Activated T-cell treated with anti-CD3 and anti-CD28 coated beads, Interleukin-2, amount 50 U/mL, for 48 hours (primary cell): ENCODE measurements at regions not wholly inside any gene's neighbourhood (a gene's known extent, or its start where the extent isn't known, plus 50 kb on each side); places are given as distances from the start of the nearest gene placed in this dataset.

Experiments
- DNase-seq, 2 experiments: peaks; one replicate each; pipeline ENCODE4 v3.0.0-alpha.2; 2020

GRCh38 chr2:52818958-52819357, 948.6 kb upstream of the CHAC2 start:
- no peak for DNase-seq

GRCh38 chr2:52810460-52810859, 957.1 kb upstream of the CHAC2 start:
- DNase-seq: no peak

- DNase-seq: no peak
Measured at GRCh38 chr2:52805901-52806410, 961.6 kb upstream of the CHAC2 start.

- DNase-seq: no peak
Measured at GRCh38 chr2:52794581-52794980, 973.0 kb upstream of the CHAC2 start.

GRCh38 chr2:52779446-52779845, 988.2 kb upstream of the CHAC2 start:
- DNase-seq: no peak

GRCh38 chr2:52776571-52776970, 991.0 kb upstream of the CHAC2 start:
- no peak for DNase-seq

- no peak for DNase-seq
Measured at GRCh38 chr2:52775674-52776073, 991.9 kb upstream of the CHAC2 start.

GRCh38 chr2:52765735-52766134, 1001.9 kb upstream of the CHAC2 start:
- DNase-seq: no peak

GRCh38 chr2:52749764-52750163, 1017.8 kb upstream of the CHAC2 start:
- DNase-seq: no peak

DNA sequence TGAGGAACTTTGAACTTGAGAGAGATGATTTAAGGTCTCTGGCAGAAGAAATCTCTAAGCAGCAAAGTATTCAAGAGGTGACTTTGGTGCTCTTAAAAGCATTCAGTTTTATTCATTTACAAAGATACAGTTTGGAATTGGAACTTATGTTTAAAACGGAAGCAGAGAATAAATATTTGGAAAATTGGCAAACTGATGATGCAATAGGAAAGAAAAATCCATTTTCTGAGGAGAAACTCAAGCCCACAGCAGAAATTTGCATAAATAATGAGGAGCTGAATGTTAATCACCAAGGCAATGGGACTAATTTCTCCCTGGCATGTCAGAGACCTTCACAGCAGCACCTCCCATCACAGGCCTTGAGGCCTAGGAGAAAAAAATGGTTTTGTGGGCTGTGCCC, 1022.5 kb upstream of the CHAC2 start:
- DNase-seq: no peak

- no peak for DNase-seq
Measured at GRCh38 chr2:52732849-52733395, 1034.7 kb upstream of the CHAC2 start.

GRCh38 chr2:52724585-52724984, 1043.0 kb upstream of the CHAC2 start:
- no peak for DNase-seq

DNA sequence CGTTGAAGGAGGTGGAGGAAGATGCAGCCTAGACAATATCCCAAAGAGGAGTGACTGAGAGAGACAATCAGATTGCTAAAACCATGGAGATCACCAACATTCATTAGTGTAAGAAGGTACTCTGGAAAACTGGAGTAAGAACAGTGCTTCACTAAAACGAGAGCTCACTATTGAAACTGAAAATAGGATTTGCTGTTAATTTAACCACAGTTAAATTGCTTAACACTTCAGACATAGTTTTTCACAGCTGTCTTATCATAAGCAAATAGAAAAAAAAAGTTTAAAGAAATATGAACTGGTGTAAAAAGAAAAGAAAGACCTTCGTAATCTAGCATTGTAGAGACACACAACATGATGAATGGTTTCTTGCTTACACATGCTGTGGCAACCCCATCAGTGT, 1049.8 kb upstream of the CHAC2 start:
- no peak for DNase-seq

DNA sequence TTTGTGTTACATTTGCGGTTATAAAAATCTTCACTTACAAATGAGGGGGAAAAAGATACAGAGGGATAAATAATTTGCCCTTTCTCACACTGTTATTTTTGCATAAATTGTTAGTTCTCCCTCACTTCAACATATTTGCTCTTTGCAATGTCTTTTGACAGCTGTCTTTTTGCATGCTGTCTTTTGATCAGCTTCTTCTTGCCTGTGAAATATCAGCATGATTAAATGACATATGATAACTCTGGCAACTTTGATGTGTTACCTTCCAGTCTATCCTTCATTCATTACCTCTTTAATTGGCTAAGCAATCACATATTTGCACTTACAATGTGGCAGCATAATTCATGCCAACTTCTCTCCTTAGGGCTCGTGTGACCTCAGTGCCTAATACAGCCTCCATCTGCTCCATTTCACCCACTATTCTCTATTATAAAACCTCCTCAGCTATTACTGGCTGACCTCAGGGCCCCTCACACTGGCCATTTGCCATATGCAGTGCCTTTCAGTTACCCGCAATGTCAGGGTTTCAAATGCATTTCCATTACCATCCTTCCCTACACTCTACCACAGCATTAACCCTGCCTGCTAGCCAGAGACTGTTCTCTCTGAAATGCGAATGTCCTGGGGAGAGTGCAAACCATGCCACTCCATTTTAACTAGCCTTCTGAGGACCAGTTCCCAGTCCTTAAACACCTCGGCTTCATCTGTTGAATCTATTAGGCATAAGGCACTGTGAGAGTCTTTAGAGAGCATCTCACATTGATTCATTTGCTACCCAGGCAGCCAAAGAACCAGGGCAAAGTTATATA, 1056.6 kb upstream of the CHAC2 start:
- no peak for DNase-seq

GRCh38 chr2:52704251-52704650, 1063.4 kb upstream of the CHAC2 start:
- DNase-seq: no peak

- DNase-seq: no peak
Measured at GRCh38 chr2:52703004-52703403, 1064.6 kb upstream of the CHAC2 start.

DNA sequence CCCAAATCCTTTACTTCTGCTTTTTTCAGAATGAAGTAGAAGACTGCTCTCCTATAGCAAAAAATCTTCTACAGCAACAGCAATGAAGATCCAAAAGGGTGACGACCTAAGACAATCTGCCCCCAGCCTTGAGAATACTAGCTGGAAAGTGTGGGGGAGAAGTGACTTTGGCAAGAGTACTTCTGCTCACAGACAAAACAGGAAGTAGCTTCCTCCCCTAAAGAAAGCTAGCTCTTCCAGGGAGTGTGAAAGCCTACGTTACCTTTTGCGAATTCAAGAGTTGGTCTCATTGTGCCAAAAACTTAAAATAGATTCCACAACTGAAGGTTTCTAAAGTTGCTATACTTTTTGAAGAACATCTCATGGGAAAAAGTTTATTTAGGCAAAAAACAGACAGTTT, 1069.2 kb upstream of the CHAC2 start:
- DNase-seq: no peak

DNA sequence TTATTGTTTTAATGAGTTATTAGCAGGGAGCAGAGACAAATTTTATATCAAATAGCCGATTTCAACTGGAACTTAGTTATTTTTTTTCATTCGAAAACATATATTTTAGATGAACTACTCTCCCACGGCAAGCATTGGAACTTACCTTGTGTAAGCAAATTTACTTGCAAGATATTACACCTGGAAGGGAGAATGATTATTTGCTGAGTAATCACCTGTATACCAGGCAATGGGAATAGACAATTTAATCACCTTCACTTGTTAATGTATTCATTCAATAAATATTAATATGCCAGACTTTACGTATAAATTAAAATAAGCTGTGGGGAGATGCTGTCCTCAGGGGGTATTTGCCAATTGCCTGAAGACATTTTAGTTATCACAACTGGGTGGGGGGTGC, 1069.9 kb upstream of the CHAC2 start:
- no peak for DNase-seq

DNA sequence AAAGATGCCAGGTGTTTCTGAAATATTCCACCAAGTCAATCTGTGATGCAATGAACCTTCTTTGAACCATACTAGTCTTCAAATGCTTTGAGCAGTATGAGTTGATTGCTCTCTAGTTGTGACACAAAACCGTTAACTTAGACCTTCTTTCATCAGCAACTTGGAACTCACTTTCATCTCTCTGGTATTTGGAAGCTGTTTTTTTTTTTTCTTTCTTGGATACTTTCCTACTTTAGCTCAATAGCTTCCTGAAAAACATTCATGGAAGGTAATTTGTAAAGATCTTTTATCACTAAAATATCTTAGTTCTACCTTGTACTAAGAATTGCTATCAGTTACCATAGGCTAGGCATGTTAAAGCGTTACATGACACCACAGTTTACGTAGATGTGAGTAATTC, 1071.9 kb upstream of the CHAC2 start:
- DNase-seq: no peak

DNA sequence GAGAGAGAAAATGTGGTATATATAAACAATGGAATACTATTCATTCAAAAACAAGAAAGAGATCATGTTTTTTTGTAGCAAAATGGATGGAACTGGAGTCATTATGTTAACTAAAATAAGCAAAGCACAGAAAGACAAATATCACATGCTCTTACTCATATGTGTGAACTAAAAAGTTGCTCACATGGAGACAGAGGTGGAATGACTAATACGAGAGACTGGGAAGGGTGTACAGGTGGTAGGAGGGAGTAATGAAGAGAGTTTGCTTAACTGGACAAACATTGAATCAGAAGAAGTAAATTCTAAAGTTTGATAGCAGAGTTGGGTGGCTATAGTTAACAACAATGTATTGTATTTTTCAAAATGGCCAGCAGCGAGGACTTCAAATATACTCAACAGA, 1080.7 kb upstream of the CHAC2 start:
- no peak for DNase-seq

DNA sequence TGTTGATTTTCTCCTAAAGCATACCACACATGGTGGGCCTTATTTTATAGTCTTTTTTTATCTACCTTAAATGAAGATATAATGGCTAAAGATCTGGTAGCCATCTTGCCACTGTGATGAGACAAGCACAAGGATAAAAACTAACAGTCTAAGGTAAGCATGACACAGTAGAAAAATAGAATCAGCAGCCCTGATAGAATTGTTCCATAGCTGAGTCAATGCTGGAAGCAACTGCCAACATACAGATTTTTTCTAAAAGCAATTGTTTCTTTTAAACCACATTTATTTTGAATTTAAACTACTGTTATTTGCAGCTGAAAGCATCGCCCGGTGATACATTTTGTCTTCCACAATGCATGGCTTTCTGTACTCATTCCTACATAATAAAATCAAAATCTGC, 1091.5 kb upstream of the CHAC2 start:
- no peak for DNase-seq

GRCh38 chr2:52668724-52669123, 1098.9 kb upstream of the CHAC2 start:
- no peak for DNase-seq

DNA sequence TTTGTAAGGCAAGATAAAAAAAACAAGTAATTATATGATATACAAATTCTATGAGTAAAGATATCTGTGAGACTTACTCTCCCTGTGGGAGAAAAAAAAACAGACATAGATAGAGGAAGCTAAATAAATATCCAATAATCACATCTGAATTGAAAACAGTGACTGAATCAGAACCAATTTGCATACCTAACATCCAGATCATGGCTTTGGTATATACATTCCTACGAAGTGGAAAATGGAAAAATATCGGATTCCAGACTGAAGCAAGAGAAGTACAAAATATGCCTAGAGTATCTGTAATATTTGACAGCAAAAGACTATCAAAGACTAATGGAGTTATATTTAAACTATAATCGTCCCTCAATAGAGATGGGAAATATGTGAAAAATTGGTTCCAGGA, 1108.1 kb upstream of the CHAC2 start:
- no peak for DNase-seq

- DNase-seq: no peak
Measured at GRCh38 chr2:52658598-52658997, 1109.0 kb upstream of the CHAC2 start.

DNA sequence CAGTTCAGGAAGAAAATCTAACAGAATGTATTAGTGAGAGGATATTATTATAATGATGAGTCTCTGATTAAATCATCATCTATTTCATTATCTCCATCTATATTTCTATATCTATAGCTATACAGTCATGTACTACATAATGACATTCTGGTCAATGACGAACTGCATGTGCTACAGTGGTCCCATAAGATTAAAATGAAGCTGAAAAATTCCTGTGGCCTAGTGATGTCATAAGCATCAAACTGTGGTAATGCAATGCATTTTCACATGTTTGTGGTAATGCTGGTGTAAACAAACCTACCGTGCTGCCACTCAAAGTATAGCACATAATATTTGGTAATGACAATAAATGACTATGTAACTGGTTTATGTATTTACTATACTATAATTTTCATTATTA, 1127.9 kb upstream of the CHAC2 start:
- DNase-seq: no peak
